ENCODE measurements at regions not wholly inside any gene's neighbourhood (a gene's known extent, or its start where the extent isn't known, plus 50 kb on each side); places are given as distances from the start of the nearest gene placed in this dataset.

- no peak for TF ChIP-seq ZNF48 (tag by site-specific recombination; IDR thresholded peaks at IDR 0.05)
- TF ChIP-seq ZNF76 (tag by site-specific recombination; IDR thresholded peaks at IDR 0.05; ENCODE audit: borderline replicate concordance, low read depth) = no peak
- TF ChIP-seq, protein P1, sequence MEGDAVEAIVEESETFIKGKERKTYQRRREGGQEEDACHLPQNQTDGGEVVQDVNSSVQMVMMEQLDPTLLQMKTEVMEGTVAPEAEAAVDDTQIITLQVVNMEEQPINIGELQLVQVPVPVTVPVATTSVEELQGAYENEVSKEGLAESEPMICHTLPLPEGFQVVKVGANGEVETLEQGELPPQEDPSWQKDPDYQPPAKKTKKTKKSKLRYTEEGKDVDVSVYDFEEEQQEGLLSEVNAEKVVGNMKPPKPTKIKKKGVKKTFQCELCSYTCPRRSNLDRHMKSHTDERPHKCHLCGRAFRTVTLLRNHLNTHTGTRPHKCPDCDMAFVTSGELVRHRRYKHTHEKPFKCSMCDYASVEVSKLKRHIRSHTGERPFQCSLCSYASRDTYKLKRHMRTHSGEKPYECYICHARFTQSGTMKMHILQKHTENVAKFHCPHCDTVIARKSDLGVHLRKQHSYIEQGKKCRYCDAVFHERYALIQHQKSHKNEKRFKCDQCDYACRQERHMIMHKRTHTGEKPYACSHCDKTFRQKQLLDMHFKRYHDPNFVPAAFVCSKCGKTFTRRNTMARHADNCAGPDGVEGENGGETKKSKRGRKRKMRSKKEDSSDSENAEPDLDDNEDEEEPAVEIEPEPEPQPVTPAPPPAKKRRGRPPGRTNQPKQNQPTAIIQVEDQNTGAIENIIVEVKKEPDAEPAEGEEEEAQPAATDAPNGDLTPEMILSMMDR (tag by site-specific recombination; IDR thresholded peaks at IDR 0.05) = no peak
- TF ChIP-seq ZNF10 (tag by site-specific recombination; IDR thresholded peaks at IDR 0.05) = no peak
- TF ChIP-seq, protein P2, sequence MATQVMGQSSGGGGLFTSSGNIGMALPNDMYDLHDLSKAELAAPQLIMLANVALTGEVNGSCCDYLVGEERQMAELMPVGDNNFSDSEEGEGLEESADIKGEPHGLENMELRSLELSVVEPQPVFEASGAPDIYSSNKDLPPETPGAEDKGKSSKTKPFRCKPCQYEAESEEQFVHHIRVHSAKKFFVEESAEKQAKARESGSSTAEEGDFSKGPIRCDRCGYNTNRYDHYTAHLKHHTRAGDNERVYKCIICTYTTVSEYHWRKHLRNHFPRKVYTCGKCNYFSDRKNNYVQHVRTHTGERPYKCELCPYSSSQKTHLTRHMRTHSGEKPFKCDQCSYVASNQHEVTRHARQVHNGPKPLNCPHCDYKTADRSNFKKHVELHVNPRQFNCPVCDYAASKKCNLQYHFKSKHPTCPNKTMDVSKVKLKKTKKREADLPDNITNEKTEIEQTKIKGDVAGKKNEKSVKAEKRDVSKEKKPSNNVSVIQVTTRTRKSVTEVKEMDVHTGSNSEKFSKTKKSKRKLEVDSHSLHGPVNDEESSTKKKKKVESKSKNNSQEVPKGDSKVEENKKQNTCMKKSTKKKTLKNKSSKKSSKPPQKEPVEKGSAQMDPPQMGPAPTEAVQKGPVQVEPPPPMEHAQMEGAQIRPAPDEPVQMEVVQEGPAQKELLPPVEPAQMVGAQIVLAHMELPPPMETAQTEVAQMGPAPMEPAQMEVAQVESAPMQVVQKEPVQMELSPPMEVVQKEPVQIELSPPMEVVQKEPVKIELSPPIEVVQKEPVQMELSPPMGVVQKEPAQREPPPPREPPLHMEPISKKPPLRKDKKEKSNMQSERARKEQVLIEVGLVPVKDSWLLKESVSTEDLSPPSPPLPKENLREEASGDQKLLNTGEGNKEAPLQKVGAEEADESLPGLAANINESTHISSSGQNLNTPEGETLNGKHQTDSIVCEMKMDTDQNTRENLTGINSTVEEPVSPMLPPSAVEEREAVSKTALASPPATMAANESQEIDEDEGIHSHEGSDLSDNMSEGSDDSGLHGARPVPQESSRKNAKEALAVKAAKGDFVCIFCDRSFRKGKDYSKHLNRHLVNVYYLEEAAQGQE (tag by site-specific recombination; IDR thresholded peaks at IDR 0.05) = no peak
- no peak for TF ChIP-seq SETDB1 (IDR thresholded peaks at IDR 0.05; ENCODE audit: insufficient read length, low read length)
- TF ChIP-seq, protein P3, sequence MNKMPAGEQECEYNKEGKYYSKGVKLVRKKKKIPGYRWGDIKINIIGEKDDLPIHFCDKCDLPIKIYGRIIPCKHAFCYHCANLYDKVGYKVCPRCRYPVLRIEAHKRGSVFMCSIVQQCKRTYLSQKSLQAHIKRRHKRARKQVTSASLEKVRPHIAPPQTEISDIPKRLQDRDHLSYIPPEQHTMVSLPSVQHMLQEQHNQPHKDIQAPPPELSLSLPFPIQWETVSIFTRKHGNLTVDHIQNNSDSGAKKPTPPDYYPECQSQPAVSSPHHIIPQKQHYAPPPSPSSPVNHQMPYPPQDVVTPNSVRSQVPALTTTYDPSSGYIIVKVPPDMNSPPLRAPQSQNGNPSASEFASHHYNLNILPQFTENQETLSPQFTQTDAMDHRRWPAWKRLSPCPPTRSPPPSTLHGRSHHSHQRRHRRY (tag by site-specific recombination; IDR thresholded peaks at IDR 0.05) = no peak
- no peak for TF ChIP-seq ZNF777 (tag by site-specific recombination; IDR thresholded peaks at IDR 0.05; ENCODE audit: borderline replicate concordance)
- no peak for TF ChIP-seq ZNF830 (tag by site-specific recombination; IDR thresholded peaks at IDR 0.05; ENCODE audit: low read depth)
- TF ChIP-seq GLI2 (tag by site-specific recombination; IDR thresholded peaks at IDR 0.05; ENCODE audit: borderline replicate concordance, low read depth) = no peak
- TF ChIP-seq ZNF140 (tag by site-specific recombination; IDR thresholded peaks at IDR 0.05) = no peak
These were observed 81.7 kb upstream of the SHISAL1 start for GRCh38 chr22:44394246-44395117.
